C4-2B (cell line): ENCODE measurements at regions not wholly inside any gene's neighbourhood (a gene's known extent, or its start where the extent isn't known, plus 50 kb on each side); places are given as distances from the start of the nearest gene placed in this dataset.
"Not testable (repeated sequence)": the region's sequence is repeated elsewhere in the genome, so short reads cannot be mapped to it uniquely, and the experiment has no call there.

Source experiments
- H3K27ac ChIP-seq: fragments of 450-650 bp; 2 replicates; pipeline ENCODE4 v1.5.1; 2017
- CTCF ChIP-seq: fragments of 450-650 bp; conservative IDR thresholded peaks from 2 replicates; pipeline ENCODE4 v1.5.1; 2017; ENCODE audit warnings: mild to moderate bottlenecking
- ZFX ChIP-seq: fragments of 450-650 bp; IDR thresholded peaks from 2 replicates; pipeline ENCODE4 v1.6.1; 2017

GRCh38 chr3:105274958-105275357 lies 91.8 kb upstream of the ALCAM start:
- H3K27ac ChIP-seq = no peak overlapping the region
- TF ChIP-seq ZFX (no peak), CTCF (no peak)

DNA sequence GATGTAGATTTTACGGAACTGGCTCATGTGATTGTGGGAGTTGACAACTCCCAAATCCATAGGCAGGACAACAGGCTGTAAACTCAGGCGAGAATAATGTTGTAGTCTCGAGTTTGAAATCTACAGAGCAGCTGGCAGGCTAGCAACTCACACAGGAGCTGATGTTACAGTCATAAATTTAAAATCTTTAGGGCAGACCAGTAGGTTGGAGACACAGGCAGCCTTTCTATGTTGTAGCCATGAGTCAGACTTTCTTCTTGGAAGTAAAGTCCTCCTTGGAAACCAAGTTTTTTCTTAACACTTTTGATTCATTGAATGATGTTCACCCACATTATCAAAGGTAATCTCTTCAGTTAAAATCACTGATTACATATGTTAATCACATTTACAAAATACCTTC lies 89.1 kb upstream of the ALCAM start:
- TF ChIP-seq CTCF = no peak
- no peak for TF ChIP-seq ZFX
- H3K27ac ChIP-seq = no peak overlapping the region

DNA sequence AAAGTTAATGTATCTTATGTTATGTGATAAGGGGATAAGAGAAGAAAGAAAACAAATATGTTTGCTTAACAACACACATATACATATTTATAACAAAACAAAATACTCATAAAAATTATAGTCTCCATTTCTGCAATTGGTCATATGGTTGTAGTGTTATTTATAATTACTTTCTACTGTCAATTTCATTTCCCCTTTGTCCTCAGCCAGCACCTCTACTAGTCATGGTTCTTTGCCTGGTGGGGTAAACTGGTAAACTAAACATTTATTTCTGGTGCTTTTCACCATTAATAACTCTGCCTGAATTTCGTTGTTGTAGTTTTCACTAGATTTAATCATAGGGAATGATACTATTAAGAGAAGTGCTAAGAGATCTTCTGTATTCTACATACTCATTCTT lies 88.0 kb upstream of the ALCAM start:
- TF ChIP-seq ZFX (no peak), CTCF (no peak)

DNA sequence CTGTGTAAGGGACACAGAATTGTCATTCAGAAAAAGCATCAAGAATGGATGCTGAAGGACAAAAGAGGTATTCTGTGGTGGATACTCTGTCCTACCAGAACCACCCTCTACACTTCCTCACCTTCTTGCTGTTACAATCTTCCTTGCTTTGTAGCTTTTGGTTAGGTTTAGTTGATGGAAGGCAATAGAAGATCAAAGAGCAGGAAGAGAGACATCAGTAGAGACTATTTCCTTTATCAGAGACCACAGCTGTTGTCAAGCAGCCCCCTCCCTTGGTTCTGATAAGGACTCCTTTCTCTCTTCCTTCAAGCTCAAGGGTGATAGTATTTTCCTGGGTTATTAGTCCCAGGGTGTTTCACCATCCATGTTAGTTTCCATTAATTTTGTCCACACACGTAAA lies 84.7 kb upstream of the ALCAM start:
- TF ChIP-seq CTCF = no peak
- TF ChIP-seq ZFX = no peak

More for the DNA sequence above, 88.0 kb upstream of the ALCAM start:
- no peak overlapping the region for H3K27ac ChIP-seq

DNA sequence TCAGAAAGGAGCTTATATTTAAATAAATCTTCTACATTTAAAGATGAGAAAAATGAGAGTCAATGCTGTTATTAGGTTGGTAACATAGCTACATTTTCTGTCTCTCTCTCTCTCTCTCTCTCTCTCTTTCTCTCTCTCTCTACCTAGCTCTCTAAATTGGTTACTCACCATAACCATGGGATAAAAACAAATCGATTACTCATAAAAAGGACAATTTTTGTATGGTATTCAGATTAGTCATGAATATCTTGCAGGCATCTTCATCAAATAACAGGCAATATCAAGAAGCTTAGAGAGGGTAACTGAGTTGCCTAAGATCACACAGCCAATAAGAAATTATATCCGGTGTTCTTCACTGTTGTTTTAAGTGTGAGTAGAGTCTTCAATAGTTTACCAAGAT lies 81.8 kb upstream of the ALCAM start:
- no peak overlapping the region for H3K27ac ChIP-seq
- no peak for TF ChIP-seq ZFX
- TF ChIP-seq CTCF = no peak

More for the DNA sequence above, 84.7 kb upstream of the ALCAM start:
- H3K27ac ChIP-seq = no peak overlapping the region

- TF ChIP-seq CTCF = no peak
- TF ChIP-seq ZFX = no peak
- no peak overlapping the region for H3K27ac ChIP-seq
Observed at GRCh38 chr3:105285653-105286241, 81.0 kb upstream of the ALCAM start.

DNA sequence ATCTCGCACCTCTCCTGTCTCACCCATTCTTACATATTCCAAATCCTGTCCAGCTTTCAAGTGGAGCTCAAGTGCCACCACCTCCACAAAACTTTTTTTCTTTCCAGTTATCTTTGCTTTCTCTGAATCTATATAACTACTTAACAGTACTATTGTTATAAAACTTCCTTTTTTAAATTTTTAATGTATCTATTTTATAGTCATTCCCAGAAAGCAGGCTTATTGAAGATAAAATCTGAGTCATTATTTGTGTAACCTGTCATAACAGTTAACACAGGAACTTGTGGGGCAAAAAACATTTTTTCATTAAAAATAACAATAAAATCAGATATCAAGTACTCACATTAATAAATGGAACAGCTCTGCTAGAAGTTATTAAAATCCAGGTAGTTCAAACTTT lies 73.3 kb upstream of the ALCAM start:
- TF ChIP-seq CTCF (no peak), ZFX (no peak)
- no peak overlapping the region for H3K27ac ChIP-seq

- not testable (repeated sequence) for H3K27ac ChIP-seq
Observed at GRCh38 chr3:105296182-105296822, 70.4 kb upstream of the ALCAM start.
